IMR-90 (cell line): ENCODE measurements at regions not wholly inside any gene's neighbourhood (a gene's known extent, or its start where the extent isn't known, plus 50 kb on each side); places are given as distances from the start of the nearest gene placed in this dataset.

Source experiments
- CTCF ChIP-seq: conservative IDR thresholded peaks from 2 replicates; pipeline ENCODE4 v1.5.1; 2012; ENCODE audit warnings: mild to moderate bottlenecking, low read depth, low read length, improper control_type of control experiment
- MAFK ChIP-seq: IDR thresholded peaks from 2 replicates; pipeline ENCODE4 v1.6.1; 2012; ENCODE audit warnings: low read depth, low read length, improper control_type of control experiment
- POLR2A ChIP-seq: IDR thresholded peaks from 2 replicates; pipeline ENCODE4 v1.6.1; 2012; ENCODE audit warnings: mild to moderate bottlenecking, low read depth, low read length

DNA sequence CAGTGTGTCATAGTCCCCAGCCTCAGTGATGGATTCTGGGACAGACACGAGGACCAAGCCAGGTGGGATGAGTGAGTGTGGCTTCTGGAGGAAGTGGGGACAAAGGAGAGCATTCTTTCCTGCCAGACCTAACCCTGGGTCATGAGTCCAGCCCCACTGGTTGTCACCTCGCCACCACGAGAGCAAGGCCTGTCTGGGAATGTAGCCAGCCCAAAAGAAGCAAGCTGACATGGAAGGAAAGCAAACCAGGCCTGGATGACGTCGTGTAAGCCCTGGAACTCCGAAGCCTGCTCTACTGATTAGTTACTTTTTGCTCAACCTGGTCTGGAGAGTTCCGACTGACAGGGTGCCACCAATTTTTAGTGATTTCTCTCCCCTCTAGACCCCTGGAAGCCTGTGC lies 105.9 kb downstream of the SINHCAF start:
- TF ChIP-seq MAFK (no peak), CTCF (no peak), POLR2A (no peak)
